ENCODE measurements at regions not wholly inside any gene's neighbourhood (a gene's known extent, or its start where the extent isn't known, plus 50 kb on each side); places are given as distances from the start of the nearest gene placed in this dataset.
"Not testable (repeated sequence)": the region's sequence is repeated elsewhere in the genome, so short reads cannot be mapped to it uniquely, and the experiment has no call there.

DNA sequence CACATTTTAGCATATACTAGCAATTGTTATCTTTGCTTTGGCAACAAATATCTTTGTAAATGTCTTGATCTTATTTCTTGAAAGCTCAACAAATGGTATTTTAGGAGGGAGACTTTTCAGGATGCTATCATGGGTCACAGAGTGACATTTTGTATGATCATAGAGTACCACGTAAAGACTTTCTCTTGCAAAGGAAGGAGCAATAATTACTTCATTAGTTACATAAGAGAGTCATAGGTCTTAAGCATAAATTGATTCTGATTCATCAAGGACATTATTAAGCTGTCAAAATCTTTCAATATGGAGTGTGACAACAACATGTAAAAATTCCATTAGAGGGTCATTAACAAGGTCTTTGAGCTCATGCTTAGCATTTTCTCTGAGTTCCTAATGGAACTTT is 339.6 kb downstream of the NUP35 start:
- no peak for FAIRE-seq

GRCh38 chr2:183465048-183465447 is 340.8 kb downstream of the NUP35 start:
- no peak for FAIRE-seq

DNA sequence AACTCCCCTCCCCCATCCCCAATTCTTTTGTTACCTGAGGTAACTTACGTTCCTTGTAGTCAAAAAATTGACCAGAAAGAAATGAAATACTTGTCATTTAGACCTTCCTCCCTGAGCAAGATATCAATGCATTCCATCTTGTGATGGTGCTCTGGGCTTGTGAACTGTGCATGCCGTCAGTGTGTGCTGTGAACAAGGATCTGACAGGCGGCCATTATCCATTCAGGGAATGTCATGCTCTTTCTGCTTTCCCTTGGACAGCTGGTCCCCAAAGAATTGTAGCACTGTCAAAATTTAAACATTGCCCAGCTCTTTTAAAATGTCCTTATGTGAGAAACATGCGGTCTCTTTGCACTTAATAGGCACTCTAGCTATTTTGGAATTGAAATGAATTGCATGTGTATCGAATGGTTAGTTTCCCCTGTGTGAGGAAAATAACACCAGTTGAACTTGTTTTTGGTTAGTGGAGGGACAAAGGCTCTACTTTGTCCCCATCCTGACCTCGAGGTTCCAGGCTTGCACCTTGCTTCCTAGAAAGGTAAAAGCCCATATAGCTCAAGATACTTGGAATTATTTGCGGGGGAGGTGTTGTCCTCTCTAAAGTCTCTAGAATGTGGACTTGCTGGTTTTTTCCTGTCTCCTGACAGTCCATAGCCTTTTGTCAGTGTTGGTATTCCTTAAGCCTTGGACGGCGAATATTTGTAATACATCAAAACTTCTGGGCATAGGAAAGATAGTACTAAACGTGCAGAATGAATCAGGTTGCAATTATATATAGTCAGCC is 350.9 kb downstream of the NUP35 start:
- no peak for FAIRE-seq

DNA sequence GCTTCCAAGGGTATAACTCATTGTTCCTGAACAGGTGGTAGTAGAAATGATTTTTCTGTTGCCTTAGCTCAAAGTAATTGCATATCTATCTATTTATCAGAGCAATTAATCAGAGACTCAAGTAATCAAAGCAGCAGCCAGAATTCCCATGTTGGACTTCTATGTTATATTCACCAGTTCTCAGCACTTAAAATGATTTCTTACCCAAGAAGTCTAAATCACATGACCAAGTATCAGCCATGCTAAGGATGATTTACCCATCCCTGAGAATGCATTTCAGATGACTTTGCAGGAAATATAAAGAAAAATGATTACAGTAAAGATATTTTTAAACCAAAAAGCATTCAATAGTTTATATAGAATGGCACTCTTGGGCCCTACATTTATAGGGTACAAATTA is 352.2 kb downstream of the NUP35 start:
- no peak for FAIRE-seq

GRCh38 chr2:183477296-183477695 is 353.1 kb downstream of the NUP35 start:
- FAIRE-seq, result no peak

DNA sequence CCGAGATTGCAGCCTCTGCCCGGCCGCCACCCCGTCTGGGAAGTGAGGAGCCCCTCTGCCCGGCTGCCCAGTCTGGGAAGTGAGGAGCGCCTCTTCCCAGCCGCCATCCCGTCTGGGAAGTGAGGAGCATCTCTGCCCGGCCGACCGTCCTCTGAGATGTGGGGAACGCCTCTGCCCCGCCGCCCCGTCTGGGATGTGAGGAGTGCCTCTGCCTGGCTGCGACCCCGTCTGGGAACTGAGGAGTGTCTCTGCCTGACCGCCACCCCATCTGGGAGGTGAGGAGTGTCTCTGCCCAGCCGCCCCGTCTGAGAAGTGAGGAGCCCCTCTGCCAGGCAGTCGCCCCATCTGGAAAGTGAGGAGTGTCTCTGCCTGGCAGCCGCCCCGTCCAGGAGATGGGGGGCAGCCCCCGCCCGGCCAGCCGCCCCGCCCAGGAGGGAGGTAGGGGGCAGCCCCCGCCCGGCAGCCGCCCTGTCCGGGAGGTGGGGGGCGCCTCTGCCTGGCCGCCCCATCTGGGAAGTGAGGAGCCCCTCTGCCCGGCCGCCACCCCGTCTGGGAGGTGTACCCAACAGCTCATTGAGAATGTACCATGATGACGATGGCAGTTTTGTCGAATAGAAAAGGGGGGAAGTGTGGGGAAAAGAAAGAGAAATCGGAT is 354.8 kb downstream of the NUP35 start:
- not testable (repeated sequence) for FAIRE-seq

- no peak for FAIRE-seq
Measured at GRCh38 chr2:183487326-183487725, 363.1 kb downstream of the NUP35 start.

GRCh38 chr2:183488421-183488820 is 364.2 kb downstream of the NUP35 start:
- FAIRE-seq, result no peak

DNA sequence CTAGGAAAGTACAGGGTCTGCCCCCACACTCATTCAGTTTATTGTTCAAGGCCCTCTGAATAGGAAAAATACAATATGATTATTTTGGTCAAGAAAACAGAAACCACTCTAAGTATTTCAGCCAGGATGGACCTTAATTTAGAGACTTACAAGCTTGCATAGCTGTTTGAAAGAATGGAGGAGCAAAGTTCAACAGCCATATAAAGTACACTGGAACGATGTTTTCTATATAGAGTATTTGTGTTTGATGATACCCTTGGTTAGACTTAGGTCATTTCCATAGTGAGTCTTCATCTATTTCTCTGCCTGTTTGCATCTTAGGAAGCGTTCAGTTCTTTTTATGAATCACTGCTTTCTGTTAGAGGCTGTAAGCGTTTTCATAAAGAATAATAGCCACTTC is 366.2 kb downstream of the NUP35 start:
- FAIRE-seq, result no peak

- no peak for FAIRE-seq
Measured at GRCh38 chr2:183490914-183491313, 366.7 kb downstream of the NUP35 start.

DNA sequence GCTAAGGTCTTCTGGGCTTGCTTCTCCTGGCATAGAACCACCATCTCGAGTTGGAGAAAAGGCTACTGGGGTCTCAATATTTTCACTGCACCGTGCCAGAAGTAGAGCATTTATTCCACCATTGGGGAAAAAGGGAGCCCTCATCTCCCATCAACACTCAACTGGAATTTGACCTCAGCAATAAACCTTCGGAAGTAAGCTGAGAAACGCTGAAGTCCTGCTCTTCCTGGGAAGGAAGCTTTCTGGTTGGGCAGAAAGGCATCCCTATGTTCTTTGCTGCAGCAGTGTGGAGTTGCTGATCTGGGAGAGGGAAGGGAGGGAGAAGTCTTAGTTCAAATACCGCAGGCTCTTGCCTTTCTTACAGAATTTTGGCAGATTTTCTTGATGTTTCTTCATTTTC is 368.8 kb downstream of the NUP35 start:
- no peak for FAIRE-seq

DNA sequence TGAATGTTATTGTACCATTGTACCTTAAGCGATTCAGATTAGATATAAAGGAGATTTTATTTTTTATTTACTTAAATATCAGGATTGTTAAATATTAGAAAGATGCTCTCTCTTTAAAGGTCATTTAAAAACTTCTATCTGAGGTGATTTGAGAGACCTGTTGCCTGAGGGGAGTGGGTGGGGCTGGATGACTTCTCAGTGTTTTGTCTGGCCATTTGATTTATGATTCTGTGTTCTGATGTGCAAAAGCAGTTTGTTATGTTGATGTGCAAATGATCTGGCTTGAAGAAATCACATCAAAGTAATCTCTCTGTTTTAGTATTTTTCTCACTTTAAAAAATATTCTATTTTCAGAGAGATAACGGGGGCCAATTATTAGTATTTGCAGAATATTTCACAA is 370.8 kb downstream of the NUP35 start:
- no peak for FAIRE-seq

GRCh38 chr2:183495589-183496267 is 371.5 kb downstream of the NUP35 start:
- FAIRE-seq, result no peak

- FAIRE-seq, result no peak
Measured at GRCh38 chr2:183497861-183498260, 373.6 kb downstream of the NUP35 start.

GRCh38 chr2:183505911-183506310 is 381.7 kb downstream of the NUP35 start:
- FAIRE-seq, result no peak

GRCh38 chr2:183511154-183511553 is 386.9 kb downstream of the NUP35 start:
- FAIRE-seq, result no peak

DNA sequence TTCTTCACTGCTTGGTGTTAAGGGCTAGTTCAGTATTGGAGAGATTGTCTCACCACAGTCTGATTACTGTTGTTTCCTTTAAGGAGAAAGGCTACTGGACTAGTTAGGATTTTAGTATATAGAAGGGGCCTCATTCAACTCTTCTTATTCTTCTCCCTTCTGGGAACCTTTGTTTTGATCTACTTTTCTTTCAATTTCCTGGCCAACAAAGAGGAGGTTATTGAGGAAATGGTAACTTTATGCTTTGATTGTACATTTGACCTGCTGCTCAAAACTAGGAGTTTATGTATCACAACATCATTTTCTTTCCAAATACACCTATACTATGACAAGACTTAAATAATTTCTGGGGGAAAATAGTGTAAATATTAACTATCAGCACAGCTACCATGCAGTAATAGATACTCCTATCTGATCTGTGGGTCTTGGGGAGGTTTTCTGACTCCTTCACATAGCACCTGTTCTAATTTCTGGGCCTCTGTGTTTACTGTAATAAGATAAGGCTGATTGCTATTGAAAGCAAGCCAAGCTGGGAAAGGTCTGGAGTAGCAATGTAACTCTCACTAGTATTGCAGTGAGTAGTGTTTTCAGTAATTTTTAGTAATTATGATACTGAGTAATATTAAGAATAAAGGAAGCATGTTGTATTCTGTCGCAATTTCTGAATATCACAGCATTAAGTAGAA is 395.3 kb downstream of the NUP35 start:
- no peak for FAIRE-seq

DNA sequence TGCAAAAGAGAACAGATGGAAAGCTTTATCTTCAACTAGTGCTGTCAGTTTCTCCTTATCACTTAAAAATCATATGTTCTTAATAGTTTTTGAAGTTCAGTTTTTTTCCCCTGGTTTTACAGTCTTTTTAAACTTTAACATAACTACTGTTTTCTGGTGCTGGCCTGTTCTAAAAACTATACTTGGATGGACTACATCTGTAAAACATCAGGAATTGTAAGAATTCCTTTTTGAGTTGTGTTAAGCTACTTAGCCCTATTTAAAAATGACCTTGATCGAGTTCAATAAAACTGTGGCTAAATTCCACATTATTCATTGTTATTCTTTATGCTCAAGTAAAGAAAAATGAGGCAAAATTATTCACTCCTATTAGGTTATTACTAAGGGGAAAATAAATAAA is 397.7 kb downstream of the NUP35 start:
- no peak for FAIRE-seq

GRCh38 chr2:183522489-183523266 is 398.4 kb downstream of the NUP35 start:
- no peak for FAIRE-seq

GRCh38 chr2:183530333-183530901 is 406.2 kb downstream of the NUP35 start:
- FAIRE-seq, result no peak

- FAIRE-seq, result no peak
Measured at GRCh38 chr2:183532514-183532913, 408.3 kb downstream of the NUP35 start.

DNA sequence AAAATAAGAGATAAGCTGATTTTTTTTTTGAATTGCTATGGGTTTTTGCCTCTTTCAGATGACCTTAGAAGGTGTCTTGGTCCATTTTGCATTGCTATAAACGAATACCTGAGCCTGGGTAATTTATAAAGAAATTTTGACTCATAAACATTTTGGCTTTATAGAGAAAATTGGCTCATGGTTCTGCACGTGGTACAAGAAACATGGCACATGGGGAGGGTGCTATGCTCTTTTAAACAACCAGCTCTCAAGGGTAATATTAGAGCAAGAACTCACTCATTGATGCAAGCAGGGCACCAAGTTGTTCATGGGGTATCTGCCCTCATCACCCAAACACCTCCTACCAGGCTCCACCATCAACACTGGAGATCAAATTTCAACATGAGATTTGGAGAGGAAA is 408.8 kb downstream of the NUP35 start:
- no peak for FAIRE-seq
